Large intestine (tissue), 3 donors: ENCODE measurements at regions not wholly inside any gene's neighbourhood (a gene's known extent, or its start where the extent isn't known, plus 50 kb on each side); places are given as distances from the start of the nearest gene placed in this dataset.

Source experiments
- DNase-seq, 2 donors: peaks; one replicate each; pipeline versions ENCODE4 v3.0.0 to v3.0.0-alpha.2; 2013
- H3K27ac ChIP-seq: one replicate; pipeline ENCODE4 v1.5.1; 2013; ENCODE audit warnings: low read length
- H3K27me3 ChIP-seq: 2 replicates; pipeline ENCODE4 v1.6.1; 2013; ENCODE audit warnings: low read length; ENCODE audit not compliant: control insufficient read depth, insufficient read depth
- H3K36me3 ChIP-seq: 2 replicates; pipeline ENCODE4 v1.6.1; 2013; ENCODE audit warnings: low read length; ENCODE audit not compliant: control insufficient read depth, insufficient read depth
- H3K4me1 ChIP-seq: one replicate; pipeline ENCODE4 v1.6.1; 2013; ENCODE audit warnings: low read length; ENCODE audit not compliant: control insufficient read depth, insufficient read depth
- H3K4me3 ChIP-seq: one replicate; pipeline ENCODE4 v1.5.1; 2013; ENCODE audit warnings: low read length
- H3K9me3 ChIP-seq: one replicate; pipeline ENCODE4 v1.6.1; 2013; ENCODE audit warnings: mild to moderate bottlenecking, low read depth, low read length, moderate library complexity; ENCODE audit not compliant: control insufficient read depth
- WGBS: methylation state at CpG from one replicate; pipeline ENCODE4 v1.1.5; 2013; ENCODE audit warnings: low lambda C conversion rate; ENCODE audit not compliant: insufficient coverage; 5-methylcytosine and 5-hydroxymethylcytosine counted together

GRCh38 chr16:52713740-52714139, 166.8 kb upstream of the TOX3 start:
- Histone ChIP-seq H3K4me1 (no peaks in the 10 kb centered on the region), H3K27me3 (peaks cover 10% of the 10 kb centered on the region), H3K36me3 (no peaks in the 10 kb centered on the region), H3K9me3 (no peaks in the 10 kb centered on the region), H3K27ac (no peak overlapping the region), H3K4me3 (no peak overlapping the region)
- no CpG with 5 or more reads among the region's 7 CpGs for WGBS
- DNase-seq = no peak

- DNase-seq = no peak
- WGBS = 60% methylated on average over 1 of the region's 3 CpGs
- no peaks in the 10 kb centered on the region for H3K9me3 ChIP-seq
- H3K4me3 ChIP-seq = no peak overlapping the region
- no peak overlapping the region for H3K27ac ChIP-seq
- no peaks in the 10 kb centered on the region for H3K4me1 ChIP-seq
- H3K27me3 ChIP-seq = peaks cover 13% of the 10 kb centered on the region
- no peaks in the 10 kb centered on the region for H3K36me3 ChIP-seq
Measured at GRCh38 chr16:52709306-52709705, 162.4 kb upstream of the TOX3 start.

- no peak overlapping the region for H3K4me3 ChIP-seq
- H3K4me1 ChIP-seq = no peaks in the 10 kb centered on the region
- H3K27me3 ChIP-seq = peaks cover 10% of the 10 kb centered on the region
- no peak overlapping the region for H3K27ac ChIP-seq
- WGBS = no CpG with 5 or more reads among the region's 2 CpGs
- no peak for DNase-seq
- H3K9me3 ChIP-seq = no peaks in the 10 kb centered on the region
- no peaks in the 10 kb centered on the region for H3K36me3 ChIP-seq
Measured at GRCh38 chr16:52708476-52708875, 161.5 kb upstream of the TOX3 start.

- Histone ChIP-seq H3K4me3 (no peak overlapping the region), H3K9me3 (no peaks in the 10 kb centered on the region), H3K4me1 (no peaks in the 10 kb centered on the region), H3K27ac (no peak overlapping the region), H3K36me3 (no peaks in the 10 kb centered on the region), H3K27me3 (peaks cover 10% of the 10 kb centered on the region)
- no peak for DNase-seq
- 0% methylated on average over 1 of the region's 3 CpGs for WGBS
Measured at GRCh38 chr16:52707676-52708337, 160.9 kb upstream of the TOX3 start.

GRCh38 chr16:52705122-52705521, 158.2 kb upstream of the TOX3 start:
- H3K4me1 ChIP-seq = no peaks in the 10 kb centered on the region
- no peak overlapping the region for H3K27ac ChIP-seq
- DNase-seq = no peak
- no peaks in the 10 kb centered on the region for H3K9me3 ChIP-seq
- H3K4me3 ChIP-seq = no peak overlapping the region
- H3K27me3 ChIP-seq = peaks cover 3% of the 10 kb centered on the region
- WGBS = 17% methylated on average over 1 of the region's 5 CpGs
- no peaks in the 10 kb centered on the region for H3K36me3 ChIP-seq

GRCh38 chr16:52697971-52698370, 151.0 kb upstream of the TOX3 start:
- no peaks in the 10 kb centered on the region for H3K27me3 ChIP-seq
- H3K27ac ChIP-seq = no peak overlapping the region
- no peaks in the 10 kb centered on the region for H3K36me3 ChIP-seq
- DNase-seq = no peak
- H3K4me1 ChIP-seq = no peaks in the 10 kb centered on the region
- no peak overlapping the region for H3K4me3 ChIP-seq
- no peaks in the 10 kb centered on the region for H3K9me3 ChIP-seq

GRCh38 chr16:52696126-52696525, 149.2 kb upstream of the TOX3 start:
- H3K4me3 ChIP-seq = no peak overlapping the region
- WGBS = no CpG with 5 or more reads among the region's 3 CpGs
- no peaks in the 10 kb centered on the region for H3K4me1 ChIP-seq

GRCh38 chr16:52690468-52690867, 143.5 kb upstream of the TOX3 start:
- Histone ChIP-seq H3K9me3 (no peaks in the 10 kb centered on the region), H3K4me1 (no peaks in the 10 kb centered on the region), H3K36me3 (no peaks in the 10 kb centered on the region), H3K27me3 (no peaks in the 10 kb centered on the region), H3K27ac (no peak overlapping the region), H3K4me3 (no peak overlapping the region)
- WGBS = 67% methylated on average over 1 of the region's 1 CpG
- no peak for DNase-seq

More at GRCh38 chr16:52696126-52696525, 149.2 kb upstream of the TOX3 start:
- Histone ChIP-seq H3K27ac (no peak overlapping the region), H3K9me3 (no peaks in the 10 kb centered on the region), H3K27me3 (no peaks in the 10 kb centered on the region), H3K36me3 (no peaks in the 10 kb centered on the region)
- no peak for DNase-seq

GRCh38 chr16:52680993-52681392, 134.1 kb upstream of the TOX3 start:
- WGBS = no CpG with 5 or more reads among the region's 1 CpG
- Histone ChIP-seq H3K36me3 (no peaks in the 10 kb centered on the region), H3K27ac (no peak overlapping the region), H3K4me1 (no peaks in the 10 kb centered on the region), H3K9me3 (no peaks in the 10 kb centered on the region), H3K4me3 (no peak overlapping the region), H3K27me3 (no peaks in the 10 kb centered on the region)
- DNase-seq = no peak

- no peaks in the 10 kb centered on the region for H3K36me3 ChIP-seq
- WGBS = no CpG with 5 or more reads among the region's 2 CpGs
- H3K27me3 ChIP-seq = no peaks in the 10 kb centered on the region
- DNase-seq = peak in 1 of 2 donors; percentile 24
- H3K9me3 ChIP-seq = no peaks in the 10 kb centered on the region
- no peak overlapping the region for H3K27ac ChIP-seq
- H3K4me1 ChIP-seq = no peaks in the 10 kb centered on the region
- H3K4me3 ChIP-seq = no peak overlapping the region
Measured at GRCh38 chr16:52677501-52677900, 130.6 kb upstream of the TOX3 start.

- Histone ChIP-seq H3K27ac (no peak overlapping the region), H3K27me3 (no peaks in the 10 kb centered on the region), H3K4me1 (no peaks in the 10 kb centered on the region), H3K9me3 (no peaks in the 10 kb centered on the region), H3K36me3 (no peaks in the 10 kb centered on the region), H3K4me3 (no peak overlapping the region)
- DNase-seq = no peak
Measured at GRCh38 chr16:52676959-52677358, 130.0 kb upstream of the TOX3 start.
